COR-L47 (cell line): ENCODE measurements at regions not wholly inside any gene's neighbourhood (a gene's known extent, or its start where the extent isn't known, plus 50 kb on each side); places are given as distances from the start of the nearest gene placed in this dataset.
A peak's percentile ranks its signal among the peaks of the same experiment; 100 is the strongest.
"Not testable (repeated sequence)": the region's sequence is repeated elsewhere in the genome, so short reads cannot be mapped to it uniquely, and the experiment has no call there.

ENCODE experiments used
- DNase-seq: peaks from one replicate; lab custom pipeline; 2025; lab: John Stamatoyannopoulos, UW

- not testable (repeated sequence) for DNase-seq
Observed at GRCh38 chrX:94341730-94342129, 667.7 kb downstream of the FAM133A start.

- no peak for DNase-seq
Observed at GRCh38 chrX:94361241-94361640, 687.2 kb downstream of the FAM133A start.

GRCh38 chrX:94365736-94366135, 691.7 kb downstream of the FAM133A start:
- DNase-seq, result no peak

GRCh38 chrX:94366616-94367015, 692.6 kb downstream of the FAM133A start:
- no peak for DNase-seq

GRCh38 chrX:94389044-94389443, 715.0 kb downstream of the FAM133A start:
- no peak for DNase-seq

- DNase-seq, result no peak
Observed at GRCh38 chrX:94400488-94400887, 726.5 kb downstream of the FAM133A start.

- DNase-seq, result no peak
Observed at GRCh38 chrX:94401426-94401825, 727.4 kb downstream of the FAM133A start.

- DNase-seq, result no peak
Observed at GRCh38 chrX:94414746-94415145, 740.7 kb downstream of the FAM133A start.

GRCh38 chrX:94418065-94418464, 744.1 kb downstream of the FAM133A start:
- no peak for DNase-seq

GRCh38 chrX:94424456-94424855, 750.5 kb downstream of the FAM133A start:
- no peak for DNase-seq

- no peak for DNase-seq
Observed at GRCh38 chrX:94430091-94430490, 756.1 kb downstream of the FAM133A start.

GRCh38 chrX:94435799-94436198, 761.8 kb downstream of the FAM133A start:
- DNase-seq, result no peak

- no peak for DNase-seq
Observed at GRCh38 chrX:94454159-94454558, 780.2 kb downstream of the FAM133A start.

GRCh38 chrX:94454606-94455005, 780.6 kb downstream of the FAM133A start:
- no peak for DNase-seq

GRCh38 chrX:94455782-94456181, 781.8 kb downstream of the FAM133A start:
- DNase-seq, result no peak

GRCh38 chrX:94492541-94492940, 818.5 kb downstream of the FAM133A start:
- no peak for DNase-seq

- no peak for DNase-seq
Observed at GRCh38 chrX:94493405-94493804, 819.4 kb downstream of the FAM133A start.

- no peak for DNase-seq
Observed at GRCh38 chrX:94511564-94511963, 837.6 kb downstream of the FAM133A start.

GRCh38 chrX:94515009-94515408, 841.0 kb downstream of the FAM133A start:
- DNase-seq, result no peak

GRCh38 chrX:94524867-94525266, 850.9 kb downstream of the FAM133A start:
- no peak for DNase-seq

- no peak for DNase-seq
Observed at GRCh38 chrX:94545722-94546121, 871.7 kb downstream of the FAM133A start.

- peak; percentile 0 for DNase-seq
Observed at GRCh38 chrX:94551831-94552230, 877.8 kb downstream of the FAM133A start.

GRCh38 chrX:94560930-94561329, 886.9 kb downstream of the FAM133A start:
- DNase-seq, result peak; percentile 9

- no peak for DNase-seq
Observed at GRCh38 chrX:94576367-94577004, 902.5 kb downstream of the FAM133A start.
